Osteoblast (primary cell): ENCODE measurements at regions not wholly inside any gene's neighbourhood (a gene's known extent, or its start where the extent isn't known, plus 50 kb on each side); places are given as distances from the start of the nearest gene placed in this dataset.

Source experiments
- DNase-seq: peaks from one replicate; pipeline ENCODE4 v3.0.0; 2011; ENCODE audit warnings: low spot score, mixed read lengths; ENCODE audit not compliant: insufficient read length; ENCODE audit errors: missing footprints
- H2AFZ ChIP-seq: 2 replicates; pipeline ENCODE4 v1.6.0; 2011; ENCODE audit warnings: mild to moderate bottlenecking, low read length
- H3K27ac ChIP-seq: 2 replicates; pipeline ENCODE4 v1.5.1; 2011; ENCODE audit warnings: mild to moderate bottlenecking, low read depth, low read length, moderate library complexity
- H3K27me3 ChIP-seq: 2 replicates; pipeline ENCODE4 v1.6.0; 2012; ENCODE audit warnings: mild to moderate bottlenecking, control low read depth, inconsistent platforms, low read length, moderate library complexity; ENCODE audit not compliant: insufficient read depth
- H3K36me3 ChIP-seq: 2 replicates; pipeline ENCODE4 v1.5.1; 2011; ENCODE audit warnings: mild to moderate bottlenecking, low read length, control low read depth, moderate library complexity; ENCODE audit not compliant: insufficient read depth
- H3K4me1 ChIP-seq: 2 replicates; pipeline ENCODE4 v1.5.1; 2011; ENCODE audit warnings: mild to moderate bottlenecking, low read length, control low read depth, moderate library complexity; ENCODE audit not compliant: insufficient read depth
- H3K4me2 ChIP-seq: 2 replicates; pipeline ENCODE4 v1.6.0; 2011; ENCODE audit warnings: mild to moderate bottlenecking, low read length; ENCODE audit not compliant: insufficient read depth
- H3K4me3 ChIP-seq: fragments of 200-600 bp; sonication (generic); 3 replicates; pipeline ENCODE4 v1.5.1; 2012; ENCODE audit warnings: mild to moderate bottlenecking, low read length, inconsistent platforms; ENCODE audit not compliant: insufficient read depth
- H3K79me2 ChIP-seq: 2 replicates; pipeline ENCODE4 v1.6.0; 2012; ENCODE audit warnings: mild to moderate bottlenecking, low read length, control low read depth, inconsistent platforms; ENCODE audit not compliant: insufficient read depth
- H3K9me3 ChIP-seq: 2 replicates; pipeline ENCODE4 v1.5.1; 2011; ENCODE audit warnings: low read depth, low read length, control low read depth
- H4K20me1 ChIP-seq: 2 replicates; pipeline ENCODE4 v1.6.0; 2012; ENCODE audit warnings: mild to moderate bottlenecking, low read length, control low read depth; ENCODE audit not compliant: insufficient read depth
- TF ChIP-seq, protein P1 (sequence below): IDR thresholded peaks from 2 replicates; pipeline ENCODE4 v1.5.1; 2011; ENCODE audit warnings: mild to moderate bottlenecking, low read depth, low read length, moderate library complexity; ENCODE audit errors: extremely low read depth

DNA sequence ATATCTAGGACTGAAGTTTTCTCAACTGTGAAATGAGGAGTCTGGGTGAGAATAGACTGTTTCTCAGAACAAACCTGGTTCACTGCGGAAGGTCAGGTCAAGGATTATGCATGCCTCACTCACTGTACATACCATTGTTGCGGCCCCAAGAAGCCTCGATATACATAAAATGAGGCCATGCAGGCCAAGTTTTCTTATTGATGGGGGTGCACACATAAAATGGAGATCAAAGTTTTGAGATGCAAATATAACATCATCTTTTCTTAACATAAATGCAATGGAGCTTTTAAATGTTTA is 1366.1 kb upstream of the CELF4 start:
- H3K36me3 ChIP-seq = no peaks in the 10 kb centered on the region
- TF ChIP-seq, protein P1, sequence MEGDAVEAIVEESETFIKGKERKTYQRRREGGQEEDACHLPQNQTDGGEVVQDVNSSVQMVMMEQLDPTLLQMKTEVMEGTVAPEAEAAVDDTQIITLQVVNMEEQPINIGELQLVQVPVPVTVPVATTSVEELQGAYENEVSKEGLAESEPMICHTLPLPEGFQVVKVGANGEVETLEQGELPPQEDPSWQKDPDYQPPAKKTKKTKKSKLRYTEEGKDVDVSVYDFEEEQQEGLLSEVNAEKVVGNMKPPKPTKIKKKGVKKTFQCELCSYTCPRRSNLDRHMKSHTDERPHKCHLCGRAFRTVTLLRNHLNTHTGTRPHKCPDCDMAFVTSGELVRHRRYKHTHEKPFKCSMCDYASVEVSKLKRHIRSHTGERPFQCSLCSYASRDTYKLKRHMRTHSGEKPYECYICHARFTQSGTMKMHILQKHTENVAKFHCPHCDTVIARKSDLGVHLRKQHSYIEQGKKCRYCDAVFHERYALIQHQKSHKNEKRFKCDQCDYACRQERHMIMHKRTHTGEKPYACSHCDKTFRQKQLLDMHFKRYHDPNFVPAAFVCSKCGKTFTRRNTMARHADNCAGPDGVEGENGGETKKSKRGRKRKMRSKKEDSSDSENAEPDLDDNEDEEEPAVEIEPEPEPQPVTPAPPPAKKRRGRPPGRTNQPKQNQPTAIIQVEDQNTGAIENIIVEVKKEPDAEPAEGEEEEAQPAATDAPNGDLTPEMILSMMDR = no peak
- H3K4me3 ChIP-seq = no peak overlapping the region
- H2AFZ ChIP-seq = no peak overlapping the region
- no peaks in the 10 kb centered on the region for H3K79me2 ChIP-seq
- H3K4me1 ChIP-seq = no peaks in the 10 kb centered on the region
- no peak for DNase-seq
- H3K9me3 ChIP-seq = peaks cover 2% of the 10 kb centered on the region
- H3K4me2 ChIP-seq = no peak overlapping the region
- no peaks in the 10 kb centered on the region for H4K20me1 ChIP-seq
- H3K27me3 ChIP-seq = no peaks in the 10 kb centered on the region
- H3K27ac ChIP-seq = no peak overlapping the region

DNA sequence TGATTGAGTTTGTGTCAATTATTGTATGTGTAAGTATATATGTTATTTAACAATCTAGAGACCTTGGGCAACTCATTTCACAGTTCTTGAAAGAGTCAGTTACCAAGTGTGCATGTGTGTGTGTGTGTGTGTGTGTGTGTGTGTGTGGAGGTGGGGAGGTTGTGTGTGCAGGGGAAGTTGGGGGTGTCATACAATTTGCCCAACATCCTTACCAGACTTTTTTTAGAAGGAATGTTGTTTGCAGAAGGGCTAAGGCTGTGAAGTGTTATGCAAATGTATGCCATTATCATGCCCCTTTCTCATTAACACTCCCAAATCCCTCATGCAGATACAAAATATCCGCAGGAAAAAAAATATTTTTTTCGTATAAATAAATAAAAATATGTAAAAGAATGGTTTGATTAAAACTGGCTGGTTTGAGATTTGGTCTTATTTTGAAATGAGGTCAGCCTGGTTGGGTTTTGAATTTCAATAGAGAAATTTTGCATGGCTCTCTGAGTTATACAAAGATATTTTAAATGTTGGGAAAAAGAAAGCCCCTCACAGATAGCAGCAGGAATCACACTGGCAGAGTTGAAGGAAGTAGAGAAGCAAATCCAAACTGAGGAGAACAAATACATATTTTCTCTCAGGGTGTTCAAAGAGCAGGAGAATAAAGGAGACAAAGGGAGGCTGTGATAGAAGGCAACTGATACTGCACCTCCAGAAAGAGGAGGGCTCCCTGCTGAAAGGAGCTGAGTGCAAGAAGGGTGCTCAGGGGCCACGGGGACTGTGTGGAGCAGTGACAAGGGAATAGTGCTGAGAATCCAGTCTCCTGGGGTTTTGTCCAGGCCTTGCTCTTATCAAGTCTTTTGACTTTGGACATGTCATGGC is 1365.5 kb upstream of the CELF4 start:
- TF ChIP-seq, protein P1 = no peak
- H3K4me1 ChIP-seq = no peaks in the 10 kb centered on the region
- no peak overlapping the region for H3K27ac ChIP-seq

DNA sequence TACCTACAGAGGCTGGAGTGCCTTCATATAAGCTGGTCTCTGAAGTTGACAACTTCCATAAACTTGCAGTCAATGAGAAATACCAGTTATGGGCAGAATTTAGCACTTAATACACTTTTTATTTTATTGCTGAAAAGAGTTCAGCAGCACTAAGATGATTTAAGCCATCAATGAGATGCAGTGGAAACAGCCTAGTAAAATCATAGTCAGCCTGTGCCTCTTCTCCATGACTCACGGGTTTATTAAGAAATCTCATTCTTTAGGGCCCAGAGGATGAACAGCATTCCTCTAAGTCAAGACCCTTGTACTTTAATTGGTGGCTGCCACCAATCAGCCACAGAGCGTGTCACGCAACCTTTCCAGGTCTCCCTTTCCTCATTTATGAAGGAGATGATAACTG is 1357.9 kb upstream of the CELF4 start:
- no peaks in the 10 kb centered on the region for H3K27me3 ChIP-seq
- no peak overlapping the region for H3K27ac ChIP-seq
- TF ChIP-seq, protein P1 = no peak
- H2AFZ ChIP-seq = no peak overlapping the region
- H3K4me3 ChIP-seq = no peak overlapping the region
- no peaks in the 10 kb centered on the region for H3K36me3 ChIP-seq
- DNase-seq = no peak
- no peaks in the 10 kb centered on the region for H4K20me1 ChIP-seq
- no peaks in the 10 kb centered on the region for H3K4me1 ChIP-seq
- no peaks in the 10 kb centered on the region for H3K9me3 ChIP-seq
- no peaks in the 10 kb centered on the region for H3K79me2 ChIP-seq
- H3K4me2 ChIP-seq = no peak overlapping the region

More for the DNA sequence above, 1365.5 kb upstream of the CELF4 start:
- H3K4me3 ChIP-seq = no peak overlapping the region
- no peaks in the 10 kb centered on the region for H3K79me2 ChIP-seq
- H4K20me1 ChIP-seq = no peaks in the 10 kb centered on the region
- no peak overlapping the region for H2AFZ ChIP-seq
- no peak overlapping the region for H3K4me2 ChIP-seq
- no peaks in the 10 kb centered on the region for H3K27me3 ChIP-seq
- no peaks in the 10 kb centered on the region for H3K36me3 ChIP-seq
- DNase-seq = no peak
- H3K9me3 ChIP-seq = peaks cover 2% of the 10 kb centered on the region

DNA sequence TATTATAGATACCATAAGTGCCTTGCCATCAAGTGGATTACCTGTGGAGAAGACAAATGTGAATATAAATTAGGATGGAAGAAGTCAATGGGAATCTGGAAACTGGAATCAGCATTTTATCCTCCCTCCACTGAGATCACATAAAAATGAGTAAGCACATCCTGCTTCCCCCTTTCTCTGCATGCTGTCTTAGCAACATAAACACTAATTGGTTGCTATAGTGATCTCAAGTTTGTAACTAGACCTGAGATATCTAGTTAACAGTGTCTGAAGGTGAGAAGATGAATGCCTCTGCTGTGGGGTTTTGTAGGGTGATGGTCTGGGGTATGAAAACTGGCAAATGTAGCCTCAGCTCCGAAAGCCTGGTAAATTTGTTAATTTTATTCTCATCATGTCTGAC is 1357.5 kb upstream of the CELF4 start:
- Histone ChIP-seq H3K9me3 (no peaks in the 10 kb centered on the region), H3K4me3 (no peak overlapping the region), H3K27ac (no peak overlapping the region), H4K20me1 (no peaks in the 10 kb centered on the region), H3K27me3 (no peaks in the 10 kb centered on the region), H3K79me2 (no peaks in the 10 kb centered on the region), H3K36me3 (no peaks in the 10 kb centered on the region), H3K4me2 (no peak overlapping the region), H3K4me1 (no peaks in the 10 kb centered on the region), H2AFZ (no peak overlapping the region)
- TF ChIP-seq, protein P1 = no peak
- no peak for DNase-seq
